ENCODE measurements at regions not wholly inside any gene's neighbourhood (a gene's known extent, or its start where the extent isn't known, plus 50 kb on each side); places are given as distances from the start of the nearest gene placed in this dataset.

DNA sequence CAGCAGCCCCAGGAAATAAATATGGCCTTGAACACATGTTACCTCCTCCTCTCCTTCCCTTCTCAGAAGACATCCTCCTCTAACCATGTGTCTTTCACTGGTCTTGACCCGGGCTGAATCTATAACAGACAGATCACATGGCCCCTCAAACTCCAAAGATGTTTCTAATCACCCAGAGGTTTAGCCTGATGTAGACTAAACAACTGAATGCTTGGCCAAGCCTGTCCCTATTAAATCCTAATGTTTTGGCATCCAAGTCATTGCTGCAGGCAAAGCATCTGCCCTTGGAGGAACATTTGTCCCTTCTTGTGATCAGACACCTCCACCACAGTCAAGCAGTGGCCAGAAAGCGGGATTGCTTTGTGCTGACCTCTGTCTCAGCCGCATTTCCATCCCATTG is 65.5 kb downstream of the ANKRD60 start:
- in situ Hi-C loops (cut with HindIII; ENCODE audit: low pct_ligation_motif_present, low pct_unique_long_range_greater_than_20kb, low sequenced_read_pairs) = no loop called here
- DNase-seq = no peak

DNA sequence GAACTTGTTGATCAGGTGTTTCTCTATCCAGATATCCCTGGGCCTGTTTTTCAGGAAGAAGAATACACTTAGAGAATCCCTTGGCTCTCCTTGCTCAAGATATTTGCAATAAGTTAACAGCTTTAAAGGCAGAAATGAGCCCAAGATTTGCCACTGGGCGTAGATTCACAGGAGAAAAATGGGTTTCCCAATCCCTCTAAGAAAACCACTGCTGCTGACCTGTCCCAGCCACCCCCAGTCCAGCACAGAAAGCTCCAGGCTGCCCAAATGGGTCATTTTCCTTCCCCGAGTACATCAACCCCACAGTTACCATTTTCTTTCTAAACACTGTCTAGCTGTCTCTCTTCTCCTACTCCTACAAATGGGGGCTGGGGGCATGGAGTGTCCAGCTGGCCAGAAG is 67.3 kb downstream of the ANKRD60 start:
- in situ Hi-C loops (cut with HindIII; ENCODE audit: low pct_ligation_motif_present, low pct_unique_long_range_greater_than_20kb, low sequenced_read_pairs) = no loop called here
- no peak for DNase-seq

DNA sequence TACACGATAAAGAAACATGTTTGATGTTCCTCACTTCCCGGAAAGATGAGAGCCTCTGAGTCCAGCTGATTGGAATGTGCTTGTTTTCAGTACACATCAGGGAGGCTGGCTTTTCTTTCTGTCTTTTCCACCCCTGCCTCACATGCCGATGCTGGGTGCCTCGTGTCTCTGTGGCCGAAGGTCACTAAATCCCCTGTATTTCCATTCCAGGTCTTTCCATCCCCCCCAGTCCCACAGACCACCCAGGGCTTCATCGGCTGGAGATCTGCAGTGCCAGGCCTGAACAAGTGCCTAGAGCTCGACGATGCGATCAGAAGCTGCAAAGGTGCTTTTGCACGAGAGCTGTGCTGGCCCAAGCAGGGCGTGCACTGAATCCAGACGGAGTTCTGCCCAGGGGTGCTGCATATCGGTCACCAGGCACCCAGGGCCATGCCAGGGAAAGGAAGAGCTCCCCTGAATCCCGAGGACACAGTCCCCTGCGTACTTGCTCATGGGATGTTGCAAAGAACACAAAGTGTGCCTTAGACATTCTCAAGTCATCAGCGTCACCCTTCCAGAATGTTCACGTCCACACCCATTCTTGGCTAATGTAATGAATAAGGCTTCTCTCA is 67.9 kb downstream of the ANKRD60 start:
- in situ Hi-C loops (cut with HindIII; ENCODE audit: low pct_ligation_motif_present, low pct_unique_long_range_greater_than_20kb, low sequenced_read_pairs) = no loop called here
- no peak for DNase-seq

- in situ Hi-C loops (cut with HindIII; ENCODE audit: low pct_ligation_motif_present, low pct_unique_long_range_greater_than_20kb, low sequenced_read_pairs) = no loop called here
Observed at GRCh38 chr20:58155148-58155925, 73.1 kb downstream of the ANKRD60 start.

DNA sequence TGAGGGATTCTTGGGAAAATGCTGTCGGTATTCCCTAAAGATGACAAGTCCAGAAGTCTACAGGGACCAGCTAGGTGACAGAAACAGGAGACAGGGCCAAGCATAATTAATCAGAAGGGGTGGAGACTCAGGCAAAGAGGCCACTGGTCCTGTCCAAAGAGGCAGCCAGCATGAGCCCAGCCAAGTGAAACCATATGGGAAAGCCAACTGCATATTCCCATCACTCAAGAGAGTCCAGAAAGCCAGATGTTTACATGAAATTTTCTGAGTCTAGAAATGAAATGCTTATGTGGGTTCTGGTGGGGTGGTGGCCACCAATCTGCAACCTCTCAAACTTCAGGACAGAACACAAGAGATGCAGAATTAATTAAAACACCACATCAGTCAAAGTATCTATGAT is 74.3 kb downstream of the ANKRD60 start:
- DNase-seq = no peak
- in situ Hi-C loops (cut with HindIII; ENCODE audit: low pct_ligation_motif_present, low pct_unique_long_range_greater_than_20kb, low sequenced_read_pairs) = no loop called here

More at GRCh38 chr20:58155148-58155925, 73.1 kb downstream of the ANKRD60 start:
- no peak for DNase-seq

- in situ Hi-C loops (cut with HindIII; ENCODE audit: low pct_ligation_motif_present, low pct_unique_long_range_greater_than_20kb, low sequenced_read_pairs) = no loop called here
- DNase-seq = no peak
Observed at GRCh38 chr20:58153121-58153520, 75.3 kb downstream of the ANKRD60 start.

- in situ Hi-C loops (cut with HindIII; ENCODE audit: low pct_ligation_motif_present, low pct_unique_long_range_greater_than_20kb, low sequenced_read_pairs) = no loop called here
- DNase-seq = no peak
Observed at GRCh38 chr20:58150772-58151171, 77.7 kb downstream of the ANKRD60 start.

- in situ Hi-C loops (cut with HindIII; ENCODE audit: low pct_ligation_motif_present, low pct_unique_long_range_greater_than_20kb, low sequenced_read_pairs) = no loop called here
- no peak for DNase-seq
Observed at GRCh38 chr20:58149437-58150091, 78.9 kb downstream of the ANKRD60 start.

DNA sequence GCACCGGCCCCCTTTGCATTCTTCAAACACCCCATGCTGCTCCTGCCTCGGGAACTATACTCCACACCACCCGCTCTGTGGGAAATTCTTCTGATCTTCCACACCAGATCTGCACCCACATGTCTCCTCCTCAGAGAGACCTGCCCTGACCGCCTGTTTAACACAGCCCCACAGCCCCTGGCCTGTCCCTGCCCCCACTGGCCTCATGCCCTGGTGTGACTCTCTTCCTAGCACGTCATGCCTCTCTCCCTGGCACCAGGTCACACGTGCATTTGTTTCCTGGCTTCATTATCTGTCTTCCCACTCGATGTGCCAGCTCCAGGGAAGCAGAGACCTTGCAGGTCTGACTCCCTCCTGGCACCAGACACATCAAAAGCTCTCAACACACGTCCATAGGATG is 79.6 kb downstream of the ANKRD60 start:
- in situ Hi-C loops (cut with HindIII; ENCODE audit: low pct_ligation_motif_present, low pct_unique_long_range_greater_than_20kb, low sequenced_read_pairs) = no loop called here
- DNase-seq = no peak

- no peak for DNase-seq
- in situ Hi-C loops (cut with HindIII; ENCODE audit: low pct_ligation_motif_present, low pct_unique_long_range_greater_than_20kb, low sequenced_read_pairs) = no loop called here
Observed at GRCh38 chr20:58147628-58148370, 80.7 kb downstream of the ANKRD60 start.

DNA sequence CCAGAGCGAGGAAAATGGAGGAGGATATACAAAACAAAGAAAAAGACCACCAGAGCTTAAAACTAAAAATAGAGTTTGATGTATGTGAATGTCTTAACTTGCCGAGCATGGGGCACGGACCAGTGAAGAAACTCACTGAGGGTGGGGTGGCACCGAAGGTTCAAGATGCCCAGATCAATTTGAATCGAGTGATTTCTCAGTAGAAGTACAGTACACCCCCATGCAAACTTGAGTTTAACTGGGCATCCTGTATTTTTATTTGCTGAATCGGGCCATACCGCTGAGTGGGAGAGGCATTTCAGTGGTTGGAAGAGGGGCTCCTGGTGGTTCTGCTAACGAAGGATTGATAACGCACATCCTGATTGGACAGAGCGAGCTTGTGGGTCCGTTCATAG is 81.7 kb downstream of the ANKRD60 start:
- in situ Hi-C loops (cut with HindIII; ENCODE audit: low pct_ligation_motif_present, low pct_unique_long_range_greater_than_20kb, low sequenced_read_pairs) = no loop called here
- DNase-seq = no peak

DNA sequence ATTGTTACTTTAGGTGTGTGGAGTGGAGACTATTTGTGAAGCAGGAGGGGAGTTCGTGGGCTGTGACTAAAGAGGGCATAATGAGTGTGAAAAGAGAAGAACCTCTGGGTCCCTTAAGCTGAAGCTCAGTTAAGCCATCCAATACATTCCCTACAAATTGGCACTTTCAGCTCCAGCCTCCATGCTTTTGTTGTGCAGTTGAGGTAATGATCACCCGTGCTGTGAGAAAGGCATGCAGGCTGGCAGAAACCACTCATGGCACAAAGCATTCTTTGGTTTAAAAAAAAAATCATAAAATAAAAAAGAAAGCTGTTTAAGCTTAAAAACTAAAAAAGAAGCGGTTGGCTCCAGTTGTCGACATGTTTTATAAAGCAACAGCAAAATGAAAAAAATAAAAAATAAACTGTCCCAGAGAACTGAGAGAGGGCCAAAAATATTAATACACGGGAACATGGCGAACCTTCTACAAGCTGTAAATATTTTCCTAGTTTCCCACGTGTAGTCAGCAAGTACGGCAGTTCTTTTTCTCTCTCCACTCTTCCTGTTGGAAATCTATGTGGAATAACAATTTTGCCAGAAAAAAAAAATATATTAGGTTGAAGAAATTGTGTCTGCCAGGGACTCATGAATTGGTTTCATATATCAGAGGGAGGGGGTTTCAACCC is 82.2 kb downstream of the ANKRD60 start:
- in situ Hi-C loops (cut with HindIII; ENCODE audit: low pct_ligation_motif_present, low pct_unique_long_range_greater_than_20kb, low sequenced_read_pairs) = no loop called here
- no peak for DNase-seq

GRCh38 chr20:58145506-58146080 is 82.9 kb downstream of the ANKRD60 start:
- no peak for DNase-seq
- in situ Hi-C loops (cut with HindIII; ENCODE audit: low pct_ligation_motif_present, low pct_unique_long_range_greater_than_20kb, low sequenced_read_pairs) = no loop called here

DNA sequence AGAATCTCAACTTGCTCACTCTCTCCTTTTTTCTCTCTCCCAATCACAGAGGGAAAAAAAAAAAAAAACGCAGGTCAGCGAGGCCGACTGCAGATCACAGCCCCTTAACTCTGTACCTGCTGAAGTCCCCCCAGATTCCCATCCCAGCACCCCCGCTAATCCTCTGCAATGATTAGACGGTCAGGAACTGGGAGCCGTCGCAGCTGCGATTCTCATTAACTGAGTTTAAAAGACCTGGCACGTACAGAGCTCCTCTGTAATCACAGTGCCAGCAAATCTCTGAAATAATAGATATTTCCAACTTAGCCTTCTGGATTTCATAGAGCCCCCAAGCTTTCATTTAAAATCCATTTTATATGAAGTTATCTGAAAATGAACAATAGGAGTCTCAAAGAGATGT is 84.4 kb downstream of the ANKRD60 start:
- in situ Hi-C loops (cut with HindIII; ENCODE audit: low pct_ligation_motif_present, low pct_unique_long_range_greater_than_20kb, low sequenced_read_pairs) = no loop called here
- no peak for DNase-seq

DNA sequence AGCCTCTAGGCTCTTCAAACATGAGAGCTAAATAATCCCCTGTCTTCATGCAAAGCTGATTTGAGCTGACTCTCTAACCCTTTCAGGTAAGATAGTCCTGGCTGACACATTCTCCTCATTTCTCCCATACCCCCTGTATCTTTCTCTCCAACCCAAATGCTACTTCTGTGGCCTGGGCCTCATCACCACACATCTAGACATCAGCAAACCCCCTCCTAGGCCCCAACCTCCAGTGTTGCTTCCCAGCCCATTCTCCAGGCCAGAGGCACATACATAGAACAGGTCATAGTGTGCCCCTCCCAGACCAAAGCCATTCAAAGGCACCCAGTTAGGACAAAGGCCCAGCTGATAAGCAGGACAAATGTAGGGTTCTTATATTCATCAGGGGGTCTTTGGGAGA is 84.9 kb downstream of the ANKRD60 start:
- in situ Hi-C loops (cut with HindIII; ENCODE audit: low pct_ligation_motif_present, low pct_unique_long_range_greater_than_20kb, low sequenced_read_pairs) = no loop called here
- DNase-seq = no peak

DNA sequence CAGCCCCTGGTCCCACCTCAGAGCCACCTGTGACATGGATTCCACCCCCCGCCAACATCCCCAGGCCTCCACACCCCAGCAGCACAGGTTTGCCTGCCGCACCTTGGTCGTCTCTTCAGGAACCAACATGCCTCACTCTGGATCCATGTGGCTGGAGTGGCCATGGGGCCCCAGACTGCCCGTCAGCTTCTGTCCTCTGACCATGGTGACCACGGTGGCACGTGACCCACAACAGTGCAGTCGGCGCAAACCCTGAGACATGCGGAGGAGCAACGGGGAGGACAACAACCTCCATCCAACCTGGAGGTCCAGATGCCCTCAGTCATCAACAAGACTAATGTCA is 85.6 kb downstream of the ANKRD60 start:
- in situ Hi-C loops (cut with HindIII; ENCODE audit: low pct_ligation_motif_present, low pct_unique_long_range_greater_than_20kb, low sequenced_read_pairs) = no loop called here
- no peak for DNase-seq

DNA sequence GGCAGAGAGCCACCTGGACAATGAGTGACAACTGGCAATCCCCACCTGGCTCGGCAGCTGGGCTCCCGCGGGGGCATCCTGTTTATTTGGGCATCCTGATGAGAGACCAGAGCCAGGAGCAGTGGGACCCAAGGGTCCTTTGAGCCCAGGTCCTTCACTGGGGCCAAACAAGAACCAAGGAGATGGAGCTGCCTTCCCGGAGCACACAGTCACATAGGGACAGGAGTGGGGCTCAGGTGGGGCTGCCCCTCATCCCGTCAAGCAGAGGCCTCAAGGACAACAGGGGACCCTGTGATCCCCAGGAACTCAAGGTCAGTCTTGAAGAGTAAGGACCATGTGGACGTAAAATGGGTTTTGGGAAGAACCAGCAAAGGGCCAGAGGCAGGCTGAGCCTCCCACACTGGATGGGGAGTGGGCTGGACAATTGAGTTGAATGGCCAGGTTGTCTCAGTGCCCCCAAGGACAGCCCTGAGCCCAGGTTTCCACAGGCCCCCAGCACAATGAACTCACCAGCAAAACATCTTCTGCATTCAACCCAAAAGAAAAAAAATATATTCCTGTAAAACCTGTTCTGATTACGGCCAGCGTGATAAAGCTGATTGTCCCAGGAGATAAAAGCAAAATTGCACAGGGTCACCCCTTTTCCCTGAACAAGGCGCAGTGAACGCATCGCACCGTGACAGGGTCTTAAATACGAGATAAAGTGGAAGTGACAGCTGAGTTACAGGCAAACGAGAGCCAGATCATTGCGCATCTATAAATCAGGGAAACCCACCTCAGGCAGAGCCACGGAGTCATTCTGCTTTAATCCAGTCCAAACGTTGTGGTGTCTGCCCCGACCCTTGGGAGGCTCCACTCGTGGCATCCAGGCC is 86.2 kb downstream of the ANKRD60 start:
- in situ Hi-C loops (cut with HindIII; ENCODE audit: low pct_ligation_motif_present, low pct_unique_long_range_greater_than_20kb, low sequenced_read_pairs) = no loop called here
- no peak for DNase-seq

DNA sequence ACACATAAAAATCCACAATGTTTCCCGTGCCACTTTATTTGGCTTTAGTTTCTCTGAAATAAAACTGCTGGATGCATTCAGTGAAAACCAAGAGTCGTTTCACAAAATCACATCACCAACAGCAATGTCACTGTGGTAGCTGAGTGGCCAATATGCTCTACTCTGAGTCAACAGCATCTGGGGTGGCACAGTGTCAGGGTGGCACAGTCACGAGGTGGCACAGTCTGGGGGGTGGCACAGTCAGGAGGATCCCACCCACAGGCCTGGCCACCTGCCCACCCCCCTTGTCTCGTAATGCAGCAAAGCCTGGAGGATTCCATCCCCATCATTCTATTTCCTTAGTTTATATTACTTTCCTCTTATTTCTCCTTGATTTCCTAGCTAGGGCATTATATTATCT is 87.0 kb downstream of the ANKRD60 start:
- in situ Hi-C loops (cut with HindIII; ENCODE audit: low pct_ligation_motif_present, low pct_unique_long_range_greater_than_20kb, low sequenced_read_pairs) = no loop called here
- no peak for DNase-seq
